ENCODE measurements at regions not wholly inside any gene's neighbourhood (a gene's known extent, or its start where the extent isn't known, plus 50 kb on each side); places are given as distances from the start of the nearest gene placed in this dataset.

DNA sequence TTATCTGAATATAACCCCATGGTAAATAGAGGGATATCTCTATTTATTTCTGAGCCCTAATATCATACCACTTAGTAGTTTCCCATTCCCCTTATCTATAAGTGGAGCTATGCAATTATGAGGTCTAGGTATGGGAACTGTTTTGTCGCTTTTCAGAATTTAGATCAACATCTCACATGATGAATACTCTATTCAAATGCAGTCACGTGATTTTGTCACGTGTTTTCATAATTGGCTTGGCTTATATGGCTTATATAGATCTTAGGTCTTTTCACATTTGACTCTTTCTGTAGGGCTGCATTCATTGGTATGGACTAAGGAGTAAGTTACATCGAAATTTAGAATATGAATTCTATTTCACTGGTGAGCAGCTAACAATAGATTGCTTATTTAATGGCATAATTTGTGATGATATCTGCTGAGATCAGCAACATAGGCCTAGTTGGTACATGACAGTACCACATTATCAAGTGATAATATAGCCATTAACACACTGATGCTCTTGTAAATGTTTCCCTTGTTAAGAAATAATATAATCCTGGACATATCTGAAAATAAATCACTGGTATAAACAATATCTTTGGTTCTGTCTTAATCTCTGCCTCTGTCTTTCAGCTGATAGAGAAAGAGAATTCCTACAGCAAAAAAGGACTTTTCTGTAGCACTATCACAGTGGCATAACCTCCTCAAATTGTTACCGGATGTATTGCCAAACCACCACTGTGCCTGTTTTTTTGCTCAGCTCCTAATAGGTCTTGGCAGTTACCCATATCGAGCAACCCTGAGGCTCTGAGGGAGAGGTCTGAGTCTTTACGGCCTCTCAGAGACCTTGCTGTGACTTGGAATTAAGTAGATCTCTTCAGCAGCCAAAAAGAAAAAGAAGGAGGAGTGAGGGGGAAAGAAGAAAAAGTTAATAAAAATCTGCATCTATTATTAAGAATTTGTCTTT lies 357.1 kb downstream of the ZPLD1 start:
- DNase-seq (peak in 2 of 3 donors; percentile 25 to 44), ATAC-seq (ENCODE audit: insufficient read depth, low FRiP score) (no peak)
- TF ChIP-seq, protein P1, sequence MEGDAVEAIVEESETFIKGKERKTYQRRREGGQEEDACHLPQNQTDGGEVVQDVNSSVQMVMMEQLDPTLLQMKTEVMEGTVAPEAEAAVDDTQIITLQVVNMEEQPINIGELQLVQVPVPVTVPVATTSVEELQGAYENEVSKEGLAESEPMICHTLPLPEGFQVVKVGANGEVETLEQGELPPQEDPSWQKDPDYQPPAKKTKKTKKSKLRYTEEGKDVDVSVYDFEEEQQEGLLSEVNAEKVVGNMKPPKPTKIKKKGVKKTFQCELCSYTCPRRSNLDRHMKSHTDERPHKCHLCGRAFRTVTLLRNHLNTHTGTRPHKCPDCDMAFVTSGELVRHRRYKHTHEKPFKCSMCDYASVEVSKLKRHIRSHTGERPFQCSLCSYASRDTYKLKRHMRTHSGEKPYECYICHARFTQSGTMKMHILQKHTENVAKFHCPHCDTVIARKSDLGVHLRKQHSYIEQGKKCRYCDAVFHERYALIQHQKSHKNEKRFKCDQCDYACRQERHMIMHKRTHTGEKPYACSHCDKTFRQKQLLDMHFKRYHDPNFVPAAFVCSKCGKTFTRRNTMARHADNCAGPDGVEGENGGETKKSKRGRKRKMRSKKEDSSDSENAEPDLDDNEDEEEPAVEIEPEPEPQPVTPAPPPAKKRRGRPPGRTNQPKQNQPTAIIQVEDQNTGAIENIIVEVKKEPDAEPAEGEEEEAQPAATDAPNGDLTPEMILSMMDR (IDR thresholded peaks at IDR 0.05; ENCODE audit: control extremely low read depth, extremely low read depth) = no peak
- Histone ChIP-seq H3K4me3 (no peak overlapping the region), H3K9ac (ENCODE audit: insufficient read depth in 1 of 2, low read length in 2 of 2) (no peak overlapping the region), H3K36me3 (ENCODE audit: control insufficient read depth in 4 of 4, insufficient read depth in 4 of 4, low read length in 4 of 4) (no peaks in the 10 kb centered on the region), H3K27ac (ENCODE audit: low read depth in 1 of 2, low read length in 1 of 2) (no peak overlapping the region), H3K4me1 (ENCODE audit: control insufficient read depth in 5 of 5, insufficient read depth in 5 of 5, low read length in 5 of 5) (peaks cover 0 to 15% (median 0%) of the 10 kb centered on the region in 5 donors), H3K27me3 (ENCODE audit: control insufficient read depth in 3 of 3, insufficient read depth in 3 of 3, low read length in 2 of 3) (no peaks in the 10 kb centered on the region), H3K9me3 (ENCODE audit: control insufficient read depth in 4 of 4, insufficient read depth in 3 of 4, low read length in 3 of 4) (no peaks in the 10 kb centered on the region)
- 71% methylated on average over 7 of the region's 7 CpGs for WGBS, 2 donors

DNA sequence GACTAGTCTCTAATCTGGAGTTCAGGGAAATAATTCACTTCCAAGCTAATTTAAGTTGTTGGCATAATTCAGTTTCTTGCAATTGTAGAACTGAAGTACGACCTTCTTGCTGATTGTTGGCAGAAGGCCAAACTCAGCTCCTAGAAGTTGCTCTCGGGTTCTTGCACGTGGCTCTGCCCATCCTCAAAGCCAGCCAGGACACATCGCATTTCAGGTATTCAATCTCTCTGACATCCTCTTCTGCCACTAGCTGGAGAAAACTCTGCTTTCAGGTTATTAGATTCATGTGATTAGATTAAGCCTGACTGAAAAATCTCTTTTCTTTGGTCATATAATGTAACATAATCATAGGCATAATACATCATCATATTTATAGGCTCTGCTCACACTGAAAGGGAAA lies 362.0 kb downstream of the ZPLD1 start:
- Histone ChIP-seq H3K27me3 (ENCODE audit: control insufficient read depth in 3 of 3, insufficient read depth in 3 of 3, low read length in 2 of 3) (no peaks in the 10 kb centered on the region), H3K36me3 (ENCODE audit: control insufficient read depth in 4 of 4, insufficient read depth in 4 of 4, low read length in 4 of 4) (no peaks in the 10 kb centered on the region), H3K9ac (ENCODE audit: insufficient read depth in 1 of 2, low read length in 2 of 2) (no peak overlapping the region), H3K9me3 (ENCODE audit: control insufficient read depth in 4 of 4, insufficient read depth in 3 of 4, low read length in 3 of 4) (no peaks in the 10 kb centered on the region), H3K4me3 (no peak overlapping the region), H3K4me1 (ENCODE audit: control insufficient read depth in 5 of 5, insufficient read depth in 5 of 5, low read length in 5 of 5) (peaks cover 0 to 9% (median 0%) of the 10 kb centered on the region in 5 donors), H3K27ac (ENCODE audit: low read depth in 1 of 2, low read length in 1 of 2) (no peak overlapping the region)
- WGBS, 2 donors = 41 to 59% methylated on average over 4 of the region's 4 CpGs
- DNase-seq = peak in 2 of 3 donors; percentile 31 to 56
- TF ChIP-seq, protein P1 (IDR thresholded peaks at IDR 0.05; ENCODE audit: control extremely low read depth, extremely low read depth) = no peak
- no peak for ATAC-seq (ENCODE audit: insufficient read depth, low FRiP score)

DNA sequence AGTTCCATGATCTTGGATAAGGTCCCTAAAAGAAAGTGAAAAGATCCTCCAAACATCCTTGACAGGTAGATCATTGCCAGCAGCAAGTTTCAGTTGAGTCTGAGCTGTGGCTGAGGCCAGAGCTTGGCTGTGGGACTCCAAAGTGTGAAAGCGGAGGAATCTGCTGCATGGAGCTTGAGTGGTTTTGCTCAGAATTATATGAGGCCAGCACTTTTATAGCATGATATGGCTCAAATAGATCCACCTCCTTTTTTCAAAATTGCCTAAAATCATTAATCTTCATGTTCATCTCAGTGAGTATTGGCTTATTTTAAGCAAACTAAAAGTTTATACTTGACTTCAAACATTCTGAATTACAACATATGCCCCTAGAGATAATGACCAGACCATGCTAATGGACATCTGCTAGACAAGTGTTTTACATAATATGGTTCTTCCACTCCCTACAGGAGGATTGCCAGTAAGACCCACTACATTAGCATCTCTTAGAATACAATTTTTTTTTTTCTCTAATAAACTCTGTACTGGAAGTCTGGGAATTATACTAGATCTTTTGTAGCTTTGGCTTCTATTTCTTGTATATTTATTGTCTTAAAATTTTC lies 368.1 kb downstream of the ZPLD1 start:
- 98 to 100% methylated on average over 1 of the region's 1 CpG for WGBS, 2 donors
- no peaks in the 10 kb centered on the region for H3K36me3 ChIP-seq (ENCODE audit: control insufficient read depth in 4 of 4, insufficient read depth in 4 of 4, low read length in 4 of 4)
- no peaks in the 10 kb centered on the region for H3K9me3 ChIP-seq (ENCODE audit: control insufficient read depth in 4 of 4, insufficient read depth in 3 of 4, low read length in 3 of 4)
- no peak overlapping the region for H3K4me3 ChIP-seq
- no peaks in the 10 kb centered on the region for H3K4me1 ChIP-seq (ENCODE audit: control insufficient read depth in 5 of 5, insufficient read depth in 5 of 5, low read length in 5 of 5)
- no peak overlapping the region for H3K9ac ChIP-seq (ENCODE audit: insufficient read depth in 1 of 2, low read length in 2 of 2)
- H3K27me3 ChIP-seq (ENCODE audit: control insufficient read depth in 3 of 3, insufficient read depth in 3 of 3, low read length in 2 of 3) = no peaks in the 10 kb centered on the region
- DNase-seq (no peak), ATAC-seq (ENCODE audit: insufficient read depth, low FRiP score) (no peak)
- no peak overlapping the region for H3K27ac ChIP-seq (ENCODE audit: low read depth in 1 of 2, low read length in 1 of 2)
- TF ChIP-seq, protein P1 (IDR thresholded peaks at IDR 0.05; ENCODE audit: control extremely low read depth, extremely low read depth) = no peak

Data from lung (tissue), 11 donors.